IPS-20b (cell line): ENCODE measurements at regions not wholly inside any gene's neighbourhood (a gene's known extent, or its start where the extent isn't known, plus 50 kb on each side); places are given as distances from the start of the nearest gene placed in this dataset.
"Not testable (repeated sequence)": the region's sequence is repeated elsewhere in the genome, so short reads cannot be mapped to it uniquely, and the experiment has no call there.

Experiments used
- H3K27ac ChIP-seq: one replicate; pipeline ENCODE4 v1.5.1; 2013; ENCODE audit warnings: low read length
- H3K27me3 ChIP-seq: 2 replicates; pipeline ENCODE4 v1.6.1; 2013; ENCODE audit warnings: mild to moderate bottlenecking, low read length, inconsistent platforms; ENCODE audit not compliant: insufficient read depth
- H3K36me3 ChIP-seq: 2 replicates; pipeline ENCODE4 v1.6.1; 2013; ENCODE audit warnings: low read depth, mild to moderate bottlenecking, inconsistent platforms, low read length, moderate library complexity; ENCODE audit not compliant: insufficient read depth
- H3K4me1 ChIP-seq: 2 replicates; pipeline ENCODE4 v1.6.1; 2013; ENCODE audit warnings: mild to moderate bottlenecking, control low read depth, inconsistent platforms, low read length, moderate library complexity; ENCODE audit not compliant: insufficient read depth
- H3K4me3 ChIP-seq: 2 replicates; pipeline ENCODE4 v1.5.1; 2013; ENCODE audit warnings: mild to moderate bottlenecking, low read length, inconsistent platforms
- H3K9ac ChIP-seq: 2 replicates; pipeline ENCODE4 v1.6.1; 2013; ENCODE audit warnings: low read depth, mild to moderate bottlenecking, inconsistent platforms, low read length, moderate library complexity
- H3K9me3 ChIP-seq: 2 replicates; pipeline ENCODE4 v1.6.1; 2013; ENCODE audit warnings: mild to moderate bottlenecking, low read depth, low read length, inconsistent platforms; ENCODE audit not compliant: insufficient read depth

DNA sequence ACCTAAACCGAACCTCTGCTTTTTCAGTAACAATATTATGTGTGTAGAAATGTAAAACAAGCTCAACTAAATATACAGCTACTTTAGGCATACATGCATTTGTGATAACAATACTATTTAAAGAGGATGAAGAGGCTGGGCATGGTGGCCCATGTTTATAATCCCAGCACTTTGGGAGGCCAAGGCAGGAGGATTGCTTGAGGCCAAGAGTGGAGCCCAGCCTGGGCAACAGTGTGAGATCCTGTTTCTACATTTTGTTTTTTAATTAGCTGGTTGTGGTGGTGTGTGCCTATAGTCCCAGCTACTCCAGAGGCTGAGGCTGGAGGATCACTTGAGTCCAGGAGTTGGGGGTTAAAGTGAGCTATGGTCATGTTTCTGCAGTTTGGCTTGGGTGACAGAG is 73.6 kb upstream of the LYPLAL1 start:
- no peaks in the 10 kb centered on the region for H3K4me1 ChIP-seq
- no peaks in the 10 kb centered on the region for H3K27me3 ChIP-seq
- H3K36me3 ChIP-seq = no peaks in the 10 kb centered on the region
- H3K9me3 ChIP-seq = no peaks in the 10 kb centered on the region
- H3K4me3 ChIP-seq = no peak overlapping the region
- H3K27ac ChIP-seq = no peak overlapping the region
- H3K9ac ChIP-seq = no peak overlapping the region

GRCh38 chr1:219102466-219102865 is 71.2 kb upstream of the LYPLAL1 start:
- not testable (repeated sequence) for H3K27me3 ChIP-seq, H3K9ac ChIP-seq, H3K27ac ChIP-seq, H3K9me3 ChIP-seq, H3K4me1 ChIP-seq, H3K4me3 ChIP-seq, H3K36me3 ChIP-seq

GRCh38 chr1:219105893-219106292 is 67.8 kb upstream of the LYPLAL1 start:
- no peak overlapping the region for H3K27ac ChIP-seq
- H3K4me3 ChIP-seq = no peak overlapping the region
- H3K4me1 ChIP-seq = no peaks in the 10 kb centered on the region
- H3K36me3 ChIP-seq = no peaks in the 10 kb centered on the region
- no peaks in the 10 kb centered on the region for H3K27me3 ChIP-seq
- H3K9me3 ChIP-seq = no peaks in the 10 kb centered on the region; the same call in 1 of the 2 replicates
- H3K9ac ChIP-seq = no peak overlapping the region

DNA sequence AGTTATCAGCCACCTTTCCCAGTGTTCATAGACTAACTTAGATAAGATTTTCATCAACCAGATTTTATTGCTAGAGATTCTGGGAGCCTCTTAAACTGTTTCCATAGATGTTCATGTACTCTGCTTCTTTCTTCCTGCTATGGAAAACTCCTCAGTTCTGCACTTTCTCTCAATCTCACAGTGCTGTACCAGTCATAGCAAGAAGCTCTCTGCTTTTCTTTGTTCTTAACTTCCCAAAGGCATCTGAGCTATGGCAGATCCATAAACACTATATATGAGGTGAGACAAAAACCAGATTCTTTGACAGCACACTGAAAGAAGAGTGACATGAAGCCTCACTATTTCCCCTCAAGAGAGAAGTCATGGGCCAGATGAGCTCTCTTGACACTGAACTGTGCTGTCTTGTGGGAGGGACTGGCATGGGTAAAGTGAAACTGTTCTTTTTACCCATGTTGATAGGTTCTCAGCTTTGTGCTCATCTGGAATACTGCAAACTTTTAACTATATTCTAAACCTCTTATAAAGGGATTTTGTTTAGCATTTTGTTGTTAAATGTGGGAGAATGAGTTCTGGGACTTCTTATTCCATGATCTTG is 64.2 kb upstream of the LYPLAL1 start:
- Histone ChIP-seq H3K4me3 (no peak overlapping the region), H3K9me3 (peaks cover 6% of the 10 kb centered on the region), H3K4me1 (no peaks in the 10 kb centered on the region), H3K9ac (no peak overlapping the region), H3K27ac (no peak overlapping the region), H3K27me3 (no peaks in the 10 kb centered on the region), H3K36me3 (no peaks in the 10 kb centered on the region)

- Histone ChIP-seq H3K4me1 (no peaks in the 10 kb centered on the region), H3K9ac (no peak overlapping the region), H3K9me3 (peaks cover 6% of the 10 kb centered on the region), H3K27me3 (no peaks in the 10 kb centered on the region), H3K4me3 (no peak overlapping the region), H3K36me3 (no peaks in the 10 kb centered on the region), H3K27ac (no peak overlapping the region)
These were observed 60.4 kb upstream of the LYPLAL1 start for GRCh38 chr1:219113261-219113660.

DNA sequence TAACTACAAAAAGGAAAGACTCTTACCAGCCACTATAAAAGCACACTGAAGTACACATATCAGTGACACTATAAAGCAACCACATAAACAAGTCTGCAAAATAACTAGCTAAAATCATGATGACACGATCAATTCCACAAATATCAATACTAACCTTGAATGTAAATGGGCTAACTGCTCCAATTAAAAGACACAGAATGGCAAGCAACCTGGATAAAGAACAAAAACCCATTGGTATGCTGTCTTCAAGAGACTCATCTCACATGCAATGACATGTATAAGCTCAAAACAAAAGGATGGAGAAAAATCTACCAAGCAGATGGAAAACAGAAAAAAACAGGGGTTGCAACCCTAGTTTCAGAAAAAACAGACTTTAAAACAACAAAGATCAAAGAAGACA is 59.7 kb upstream of the LYPLAL1 start:
- H3K9me3 ChIP-seq = peaks cover 6% of the 10 kb centered on the region
- H3K4me3 ChIP-seq = no peak overlapping the region
- H3K27me3 ChIP-seq = no peaks in the 10 kb centered on the region
- no peaks in the 10 kb centered on the region for H3K36me3 ChIP-seq
- no peak overlapping the region for H3K9ac ChIP-seq
- no peak overlapping the region for H3K27ac ChIP-seq
- H3K4me1 ChIP-seq = no peaks in the 10 kb centered on the region

DNA sequence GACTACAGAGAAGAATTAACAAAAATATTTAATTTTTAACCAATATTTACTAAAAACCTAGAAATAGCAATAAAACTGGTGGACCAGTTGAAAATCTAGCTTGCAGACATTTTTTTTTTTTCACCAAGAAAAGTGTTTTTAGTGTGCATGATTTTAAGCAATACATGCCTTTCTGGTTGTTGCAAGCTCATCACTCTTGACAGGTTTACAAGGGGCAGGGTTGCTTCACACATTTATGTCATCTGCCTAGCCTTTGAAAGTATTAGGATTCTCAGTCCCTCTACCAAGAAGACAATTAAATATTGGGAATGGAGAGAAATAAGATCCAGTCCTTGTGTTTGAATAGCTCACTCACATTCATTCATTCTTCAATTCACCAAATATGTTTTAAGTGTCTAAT is 53.8 kb upstream of the LYPLAL1 start:
- H3K27ac ChIP-seq = no peak overlapping the region
- no peaks in the 10 kb centered on the region for H3K27me3 ChIP-seq
- peaks cover 3% of the 10 kb centered on the region; the same call in 1 of the 2 replicates for H3K4me1 ChIP-seq
- no peak overlapping the region for H3K9ac ChIP-seq
- no peak overlapping the region for H3K4me3 ChIP-seq
- no peaks in the 10 kb centered on the region for H3K36me3 ChIP-seq
- H3K9me3 ChIP-seq = no peaks in the 10 kb centered on the region

DNA sequence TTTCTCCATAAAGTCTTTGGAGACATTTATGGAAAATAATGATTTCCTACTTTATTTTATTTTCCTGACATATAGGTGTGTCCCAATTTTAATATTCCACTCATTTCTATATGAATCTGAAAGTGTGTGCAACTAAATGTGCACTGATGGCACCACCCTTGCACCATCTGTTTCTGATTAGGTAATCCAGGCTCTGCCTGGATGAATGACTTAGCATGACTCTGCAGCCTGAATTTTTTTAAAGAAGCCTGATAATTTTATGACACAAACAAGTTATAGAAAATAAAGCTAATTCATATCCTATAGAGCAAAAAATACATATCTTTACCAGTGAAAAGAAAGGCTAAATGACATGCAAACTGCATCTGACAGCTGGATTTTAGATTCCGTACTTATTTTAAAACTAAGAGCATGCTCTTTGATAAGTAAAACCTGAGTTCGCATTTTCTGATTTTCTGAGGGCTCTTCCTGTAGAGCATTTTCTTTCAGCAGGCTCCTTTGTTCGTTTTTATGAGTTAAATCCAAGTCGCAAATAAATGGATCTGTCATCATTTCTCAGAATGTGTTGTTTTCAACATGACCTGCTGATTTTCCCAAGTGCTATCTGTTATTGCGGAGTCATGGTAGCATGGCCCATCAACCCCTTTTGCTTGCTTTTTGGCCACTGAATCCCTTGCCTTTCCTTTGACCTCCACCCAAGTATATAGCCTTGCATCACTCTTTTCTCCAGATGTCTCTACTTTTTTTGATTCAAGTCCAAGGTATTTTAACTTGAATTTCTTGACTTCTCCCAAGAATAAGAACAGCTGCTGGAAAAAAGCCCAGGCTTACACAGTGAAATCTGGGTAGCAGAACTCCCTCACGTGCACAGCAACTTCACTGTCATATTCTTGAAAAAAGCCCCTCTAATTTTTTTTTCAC is 52.8 kb upstream of the LYPLAL1 start:
- no peaks in the 10 kb centered on the region for H3K9me3 ChIP-seq
- no peaks in the 10 kb centered on the region for H3K36me3 ChIP-seq
- no peaks in the 10 kb centered on the region for H3K27me3 ChIP-seq
- H3K9ac ChIP-seq = no peak overlapping the region
- H3K4me3 ChIP-seq = no peak overlapping the region
- peaks cover 3% of the 10 kb centered on the region; the same call in 1 of the 2 replicates for H3K4me1 ChIP-seq
- no peak overlapping the region for H3K27ac ChIP-seq

GRCh38 chr1:219121679-219122078 is 52.0 kb upstream of the LYPLAL1 start:
- H3K4me1 ChIP-seq = peaks cover 3% of the 10 kb centered on the region; the same call in 1 of the 2 replicates
- H3K9me3 ChIP-seq = no peaks in the 10 kb centered on the region
- H3K4me3 ChIP-seq = no peak overlapping the region
- no peaks in the 10 kb centered on the region for H3K36me3 ChIP-seq
- no peaks in the 10 kb centered on the region for H3K27me3 ChIP-seq
- no peak overlapping the region for H3K9ac ChIP-seq
- no peak overlapping the region for H3K27ac ChIP-seq

GRCh38 chr1:219123036-219123435 is 50.6 kb upstream of the LYPLAL1 start:
- Histone ChIP-seq H3K9me3 (no peaks in the 10 kb centered on the region), H3K36me3 (no peaks in the 10 kb centered on the region), H3K9ac (no peak overlapping the region), H3K4me1 (peaks cover 3% of the 10 kb centered on the region; the same call in 1 of the 2 replicates), H3K4me3 (no peak overlapping the region), H3K27ac (no peak overlapping the region), H3K27me3 (no peaks in the 10 kb centered on the region)
